Endothelial cell of umbilical vein (primary cell): ENCODE measurements at regions not wholly inside any gene's neighbourhood (a gene's known extent, or its start where the extent isn't known, plus 50 kb on each side); places are given as distances from the start of the nearest gene placed in this dataset.
A peak's percentile ranks its signal among the peaks of the same experiment; 100 is the strongest.

ENCODE experiments used
- EZH2 ChIP-seq: IDR thresholded peaks from 2 replicates; pipeline ENCODE4 v1.6.1; 2012; ENCODE audit warnings: borderline replicate concordance, low read depth, mild to moderate bottlenecking, moderate library complexity, low read length, inconsistent platforms; ENCODE audit not compliant: severe bottlenecking
- FOS ChIP-seq: IDR thresholded peaks from 2 replicates; pipeline ENCODE4 v1.6.1; 2011; ENCODE audit warnings: mild to moderate bottlenecking, low read length, moderate library complexity, borderline replicate concordance; ENCODE audit not compliant: insufficient read depth
- GATA2 ChIP-seq: IDR thresholded peaks from 2 replicates; pipeline ENCODE4 v1.7.0; 2011; ENCODE audit warnings: low read depth, mild to moderate bottlenecking, moderate library complexity, mixed read lengths, low read length; ENCODE audit not compliant: insufficient read length, insufficient read depth
- JUN ChIP-seq: IDR thresholded peaks from 2 replicates; pipeline ENCODE4 v1.6.1; 2011; ENCODE audit warnings: borderline replicate concordance, low read depth; ENCODE audit not compliant: insufficient read length, insufficient read depth
- MYC ChIP-seq: IDR thresholded peaks from one replicate; pipeline ENCODE4 v1.6.1; 2011; ENCODE audit warnings: mild to moderate bottlenecking, low read depth, low read length
- POLR2A ChIP-seq: IDR thresholded peaks from 2 replicates; pipeline ENCODE4 v1.6.1; 2012; ENCODE audit warnings: low read depth, mild to moderate bottlenecking, control low read depth, low read length
- POLR2AphosphoS5 ChIP-seq: IDR thresholded peaks from 2 replicates; pipeline ENCODE4 v1.6.1; 2012; ENCODE audit warnings: low read depth, mild to moderate bottlenecking, control low read depth, low read length, moderate library complexity; ENCODE audit not compliant: insufficient read depth
- TF ChIP-seq, protein P1 (sequence below), 2 donors: IDR thresholded peaks; 1 replicate in 1 of 2; 2 replicates in 1 of 2; pipeline ENCODE4 v1.5.1; 2011; ENCODE audit warnings: low read length in 2 of 2, mild to moderate bottlenecking in 2 of 2, moderate library complexity in 2 of 2, control low read depth in 1 of 2, inconsistent platforms in 1 of 2, low read depth in 1 of 2; ENCODE audit not compliant: insufficient read depth in 1 of 2; ENCODE audit errors: extremely low read depth in 1 of 2
- TF ChIP-seq, protein P2 (sequence below): IDR thresholded peaks from 2 replicates; pipeline ENCODE4 v1.6.1; 2011; ENCODE audit not compliant: insufficient read depth, insufficient read length

DNA sequence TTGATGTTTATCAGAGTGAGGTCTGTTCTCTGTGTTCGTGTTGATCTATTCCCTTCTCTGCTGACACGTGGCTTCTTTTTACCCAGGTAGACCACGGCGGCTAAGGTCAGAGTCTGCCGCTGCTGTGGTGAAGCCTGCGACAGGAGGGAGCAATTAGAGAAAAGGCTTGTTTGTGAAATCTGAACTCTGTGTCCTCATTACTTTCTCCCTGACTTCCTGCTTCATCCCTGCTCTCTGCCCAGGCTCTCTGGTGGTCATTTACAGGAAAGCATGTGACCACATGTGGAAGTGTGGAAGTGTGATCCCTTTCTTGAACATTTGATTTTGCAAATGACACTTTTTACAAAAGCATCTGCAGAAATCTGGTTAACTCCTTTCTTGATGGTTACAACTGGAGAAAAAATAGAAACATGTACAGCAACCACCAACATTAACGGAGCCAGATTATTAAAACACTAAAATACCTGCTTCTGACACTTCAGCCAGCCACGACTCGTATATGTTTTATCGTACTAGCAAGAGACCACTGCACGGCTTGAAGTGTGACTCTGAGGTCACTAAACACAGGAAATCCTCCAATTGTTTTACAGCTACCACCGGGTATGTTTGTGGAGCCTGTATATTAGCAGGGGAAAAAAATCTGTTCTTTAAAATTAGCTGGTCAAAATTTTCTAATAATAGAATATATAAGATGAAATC lies 388.6 kb upstream of the TMPO start:
- no peak for TF ChIP-seq EZH2
- TF ChIP-seq, protein P1, sequence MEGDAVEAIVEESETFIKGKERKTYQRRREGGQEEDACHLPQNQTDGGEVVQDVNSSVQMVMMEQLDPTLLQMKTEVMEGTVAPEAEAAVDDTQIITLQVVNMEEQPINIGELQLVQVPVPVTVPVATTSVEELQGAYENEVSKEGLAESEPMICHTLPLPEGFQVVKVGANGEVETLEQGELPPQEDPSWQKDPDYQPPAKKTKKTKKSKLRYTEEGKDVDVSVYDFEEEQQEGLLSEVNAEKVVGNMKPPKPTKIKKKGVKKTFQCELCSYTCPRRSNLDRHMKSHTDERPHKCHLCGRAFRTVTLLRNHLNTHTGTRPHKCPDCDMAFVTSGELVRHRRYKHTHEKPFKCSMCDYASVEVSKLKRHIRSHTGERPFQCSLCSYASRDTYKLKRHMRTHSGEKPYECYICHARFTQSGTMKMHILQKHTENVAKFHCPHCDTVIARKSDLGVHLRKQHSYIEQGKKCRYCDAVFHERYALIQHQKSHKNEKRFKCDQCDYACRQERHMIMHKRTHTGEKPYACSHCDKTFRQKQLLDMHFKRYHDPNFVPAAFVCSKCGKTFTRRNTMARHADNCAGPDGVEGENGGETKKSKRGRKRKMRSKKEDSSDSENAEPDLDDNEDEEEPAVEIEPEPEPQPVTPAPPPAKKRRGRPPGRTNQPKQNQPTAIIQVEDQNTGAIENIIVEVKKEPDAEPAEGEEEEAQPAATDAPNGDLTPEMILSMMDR (IDR thresholded peaks at IDR 0.05; ENCODE audit: extremely low read depth in 1 of 2, insufficient read depth in 1 of 2, low read depth in 1 of 2, low read length in 2 of 2) = no peak
- TF ChIP-seq, protein P2, sequence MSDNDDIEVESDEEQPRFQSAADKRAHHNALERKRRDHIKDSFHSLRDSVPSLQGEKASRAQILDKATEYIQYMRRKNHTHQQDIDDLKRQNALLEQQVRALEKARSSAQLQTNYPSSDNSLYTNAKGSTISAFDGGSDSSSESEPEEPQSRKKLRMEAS = no peak
- no peak for TF ChIP-seq POLR2A
- TF ChIP-seq JUN = peak; percentile 27
- peak; percentile 29 for TF ChIP-seq POLR2AphosphoS5
- no peak for TF ChIP-seq MYC
- no peak for TF ChIP-seq FOS
- no peak for TF ChIP-seq GATA2
